Colonic mucosa (tissue), 4 donors: ENCODE measurements at regions not wholly inside any gene's neighbourhood (a gene's known extent, or its start where the extent isn't known, plus 50 kb on each side); places are given as distances from the start of the nearest gene placed in this dataset.

ENCODE experiments used
- DNase-seq: peaks from one replicate; pipeline ENCODE4 v3.0.0-alpha.2; 2020
- H3K27ac ChIP-seq: fragments of 200-600 bp; one replicate; pipeline ENCODE4 v1.8.0; 2021
- H3K27me3 ChIP-seq: fragments of 200-600 bp; one replicate; pipeline ENCODE4 v1.8.0; 2021
- H3K36me3 ChIP-seq: fragments of 200-600 bp; one replicate; pipeline ENCODE4 v1.8.0; 2021
- H3K4me1 ChIP-seq: fragments of 200-600 bp; one replicate; pipeline ENCODE4 v1.8.0; 2021; ENCODE audit warnings: mild to moderate bottlenecking
- H3K4me3 ChIP-seq: fragments of 200-600 bp; one replicate; pipeline ENCODE4 v1.8.0; 2021
- H3K9ac ChIP-seq, 2 donors: one replicate each; pipeline ENCODE4 v1.7.0; 2013; ENCODE audit warnings: control low read depth in 2 of 2, low read depth in 2 of 2, low read length in 2 of 2
- H3K9me3 ChIP-seq: fragments of 200-600 bp; one replicate; pipeline ENCODE4 v1.8.0; 2021
- intact Hi-C: fragments of 100-400 bp; cut with DNase I; formaldehyde crosslinking; loops from one replicate; pipeline ENCODE4 v1.14.1; 2022
- TF ChIP-seq, protein P1 (sequence below): fragments of 200-600 bp; IDR thresholded peaks from one replicate; pipeline ENCODE4 v1.8.0; 2022; ENCODE audit warnings: antibody characterized with exemption, mild to moderate bottlenecking
- donor health status: healthy.
- donor health status: DM: no; HTN: no; CAD: no.
- donor health status: DM: no; HTN: no; CAD: no.

GRCh38 chr9:20284601-20285289, 337.6 kb downstream of the MLLT3 start:
- Histone ChIP-seq H3K9me3 (no peaks in the 10 kb centered on the region), H3K27me3 (no peaks in the 10 kb centered on the region), H3K4me1 (no peaks in the 10 kb centered on the region), H3K36me3 (no peaks in the 10 kb centered on the region), H3K9ac (no peak overlapping the region), H3K27ac (no peak overlapping the region), H3K4me3 (no peak overlapping the region)
- intact Hi-C loops: no loop called here
- no peak for DNase-seq
- TF ChIP-seq, protein P1, sequence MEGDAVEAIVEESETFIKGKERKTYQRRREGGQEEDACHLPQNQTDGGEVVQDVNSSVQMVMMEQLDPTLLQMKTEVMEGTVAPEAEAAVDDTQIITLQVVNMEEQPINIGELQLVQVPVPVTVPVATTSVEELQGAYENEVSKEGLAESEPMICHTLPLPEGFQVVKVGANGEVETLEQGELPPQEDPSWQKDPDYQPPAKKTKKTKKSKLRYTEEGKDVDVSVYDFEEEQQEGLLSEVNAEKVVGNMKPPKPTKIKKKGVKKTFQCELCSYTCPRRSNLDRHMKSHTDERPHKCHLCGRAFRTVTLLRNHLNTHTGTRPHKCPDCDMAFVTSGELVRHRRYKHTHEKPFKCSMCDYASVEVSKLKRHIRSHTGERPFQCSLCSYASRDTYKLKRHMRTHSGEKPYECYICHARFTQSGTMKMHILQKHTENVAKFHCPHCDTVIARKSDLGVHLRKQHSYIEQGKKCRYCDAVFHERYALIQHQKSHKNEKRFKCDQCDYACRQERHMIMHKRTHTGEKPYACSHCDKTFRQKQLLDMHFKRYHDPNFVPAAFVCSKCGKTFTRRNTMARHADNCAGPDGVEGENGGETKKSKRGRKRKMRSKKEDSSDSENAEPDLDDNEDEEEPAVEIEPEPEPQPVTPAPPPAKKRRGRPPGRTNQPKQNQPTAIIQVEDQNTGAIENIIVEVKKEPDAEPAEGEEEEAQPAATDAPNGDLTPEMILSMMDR: no peak

DNA sequence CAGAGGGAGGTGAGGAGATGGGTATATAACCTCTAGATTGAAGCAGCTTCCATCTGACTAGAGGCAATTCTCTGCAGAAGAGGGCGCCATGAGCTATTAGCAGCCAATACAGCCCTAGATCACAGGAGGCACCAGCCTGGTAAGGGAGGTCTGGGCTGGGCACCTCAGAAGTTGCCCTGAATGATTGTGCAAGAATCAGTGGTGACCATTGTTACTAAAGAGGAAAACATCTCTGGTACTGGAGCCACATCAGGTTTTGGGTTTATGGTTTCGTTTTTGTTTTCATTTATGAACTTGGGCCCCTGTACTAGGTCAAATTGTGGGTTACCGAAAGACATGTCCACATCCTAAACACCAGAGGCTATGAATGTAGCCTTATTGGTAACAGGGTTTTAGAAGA, 342.0 kb downstream of the MLLT3 start:
- Histone ChIP-seq H3K9ac (no peak overlapping the region), H3K27ac (no peak overlapping the region), H3K9me3 (no peaks in the 10 kb centered on the region), H3K4me1 (no peaks in the 10 kb centered on the region), H3K4me3 (no peak overlapping the region), H3K36me3 (no peaks in the 10 kb centered on the region), H3K27me3 (no peaks in the 10 kb centered on the region)
- intact Hi-C loops: no loop called here
- TF ChIP-seq, protein P1: no peak
- DNase-seq: no peak

GRCh38 chr9:20276762-20277161, 345.5 kb downstream of the MLLT3 start:
- no peak overlapping the region for H3K27ac ChIP-seq
- H3K9ac ChIP-seq: no peak overlapping the region
- no peak for DNase-seq
- no peaks in the 10 kb centered on the region for H3K36me3 ChIP-seq
- no peak overlapping the region for H3K4me3 ChIP-seq
- H3K4me1 ChIP-seq: no peaks in the 10 kb centered on the region
- no peaks in the 10 kb centered on the region for H3K27me3 ChIP-seq
- intact Hi-C loops: no loop called here
- H3K9me3 ChIP-seq: no peaks in the 10 kb centered on the region
- TF ChIP-seq, protein P1: no peak

- TF ChIP-seq, protein P1: no peak
- Histone ChIP-seq H3K27ac (no peak overlapping the region), H3K9ac (no peak overlapping the region), H3K4me3 (no peak overlapping the region), H3K9me3 (no peaks in the 10 kb centered on the region), H3K4me1 (no peaks in the 10 kb centered on the region), H3K36me3 (no peaks in the 10 kb centered on the region), H3K27me3 (no peaks in the 10 kb centered on the region)
- intact Hi-C loops: no loop called here
- no peak for DNase-seq
These were observed 350.6 kb downstream of the MLLT3 start for GRCh38 chr9:20271723-20272122.

- DNase-seq: no peak
- no peaks in the 10 kb centered on the region for H3K36me3 ChIP-seq
These were observed 351.2 kb downstream of the MLLT3 start for GRCh38 chr9:20271096-20271495.

More at GRCh38 chr9:20271096-20271495, 351.2 kb downstream of the MLLT3 start:
- Histone ChIP-seq H3K9ac (no peak overlapping the region), H3K27ac (no peak overlapping the region), H3K27me3 (no peaks in the 10 kb centered on the region), H3K4me3 (no peak overlapping the region), H3K4me1 (no peaks in the 10 kb centered on the region), H3K9me3 (no peaks in the 10 kb centered on the region)
- intact Hi-C loops: no loop called here
- TF ChIP-seq, protein P1: no peak
